ENCODE measurements at regions not wholly inside any gene's neighbourhood (a gene's known extent, or its start where the extent isn't known, plus 50 kb on each side); places are given as distances from the start of the nearest gene placed in this dataset.

- no peak for TF ChIP-seq POLR2A (IDR thresholded peaks at IDR 0.05)
- TF ChIP-seq CTCF (IDR thresholded peaks at IDR 0.05) = no peak
These were observed 210.0 kb downstream of the HS3ST1 start for GRCh38 chr4:11218692-11219091.
